ENCODE measurements at regions not wholly inside any gene's neighbourhood (a gene's known extent, or its start where the extent isn't known, plus 50 kb on each side); places are given as distances from the start of the nearest gene placed in this dataset.
"Not testable (repeated sequence)": the region's sequence is repeated elsewhere in the genome, so short reads cannot be mapped to it uniquely, and the experiment has no call there.

- TF ChIP-seq EZH2 (IDR thresholded peaks at IDR 0.05; ENCODE audit: low read length, unreplicated experiment); CTCF (conservative IDR thresholded peaks at IDR 0.05; ENCODE audit: low read depth, low read length); EZH2phosphoT487 (IDR thresholded peaks at IDR 0.05; ENCODE audit: borderline replicate concordance, low read length): not testable (repeated sequence)
Observed at GRCh38 chr15:20253047-20253615, 288.5 kb downstream of the GOLGA6L6 start.
